ENCODE measurements at regions not wholly inside any gene's neighbourhood (a gene's known extent, or its start where the extent isn't known, plus 50 kb on each side); places are given as distances from the start of the nearest gene placed in this dataset.
"Not testable (repeated sequence)": the region's sequence is repeated elsewhere in the genome, so short reads cannot be mapped to it uniquely, and the experiment has no call there.

- no peak for DNase-seq (ENCODE audit: low spot score)
Observed at GRCh38 chr15:38614621-38615020, 50.0 kb upstream of the RASGRP1 start.

GRCh38 chr15:38617831-38618230 lies 53.2 kb upstream of the RASGRP1 start:
- no peak for DNase-seq (ENCODE audit: low spot score)

GRCh38 chr15:38618242-38618955 lies 53.8 kb upstream of the RASGRP1 start:
- no peak for DNase-seq (ENCODE audit: low spot score)

GRCh38 chr15:38620098-38620497 lies 55.5 kb upstream of the RASGRP1 start:
- DNase-seq (ENCODE audit: low spot score): no peak

- DNase-seq (ENCODE audit: low spot score): no peak
Observed at GRCh38 chr15:38620851-38621594, 56.4 kb upstream of the RASGRP1 start.

- DNase-seq (ENCODE audit: low spot score): no peak
Observed at GRCh38 chr15:38622304-38622703, 57.7 kb upstream of the RASGRP1 start.

GRCh38 chr15:38622908-38623307 lies 58.3 kb upstream of the RASGRP1 start:
- no peak for DNase-seq (ENCODE audit: low spot score)

- no peak for DNase-seq (ENCODE audit: low spot score)
Observed at GRCh38 chr15:38623744-38624143, 59.1 kb upstream of the RASGRP1 start.

GRCh38 chr15:38624244-38625205 lies 59.9 kb upstream of the RASGRP1 start:
- DNase-seq (ENCODE audit: low spot score): no peak

GRCh38 chr15:38625886-38626285 lies 61.3 kb upstream of the RASGRP1 start:
- DNase-seq (ENCODE audit: low spot score): no peak

- no peak for DNase-seq (ENCODE audit: low spot score)
Observed at GRCh38 chr15:38626443-38627050, 61.9 kb upstream of the RASGRP1 start.

- no peak for DNase-seq (ENCODE audit: low spot score)
Observed at GRCh38 chr15:38627689-38628277, 63.2 kb upstream of the RASGRP1 start.

GRCh38 chr15:38631119-38632075 lies 66.8 kb upstream of the RASGRP1 start:
- DNase-seq (ENCODE audit: low spot score): no peak

- no peak for DNase-seq (ENCODE audit: low spot score)
Observed at GRCh38 chr15:38635170-38635569, 70.6 kb upstream of the RASGRP1 start.

GRCh38 chr15:38636597-38636996 lies 72.0 kb upstream of the RASGRP1 start:
- no peak for DNase-seq (ENCODE audit: low spot score)

- DNase-seq (ENCODE audit: low spot score): no peak
Observed at GRCh38 chr15:38638126-38638525, 73.5 kb upstream of the RASGRP1 start.

GRCh38 chr15:38638811-38639210 lies 74.2 kb upstream of the RASGRP1 start:
- DNase-seq (ENCODE audit: low spot score): no peak

- no peak for DNase-seq (ENCODE audit: low spot score)
Observed at GRCh38 chr15:38642689-38643270, 78.2 kb upstream of the RASGRP1 start.

GRCh38 chr15:38644353-38644752 lies 79.7 kb upstream of the RASGRP1 start:
- DNase-seq (ENCODE audit: low spot score): not testable (repeated sequence)

GRCh38 chr15:38646716-38647115 lies 82.1 kb upstream of the RASGRP1 start:
- DNase-seq (ENCODE audit: low spot score): no peak
